GM12892 (cell line): ENCODE measurements at regions not wholly inside any gene's neighbourhood (a gene's known extent, or its start where the extent isn't known, plus 50 kb on each side); places are given as distances from the start of the nearest gene placed in this dataset.

Experiments
- POLR2A ChIP-seq: IDR thresholded peaks from 2 replicates; pipeline ENCODE4 v1.6.1; 2011; ENCODE audit warnings: low read depth, low read length, control low read depth
- POLR2AphosphoS5 ChIP-seq: IDR thresholded peaks from 2 replicates; pipeline ENCODE4 v1.6.1; 2011; ENCODE audit warnings: low read depth, low read length, control low read depth
- TAF1 ChIP-seq: IDR thresholded peaks from 2 replicates; pipeline ENCODE4 v1.6.1; 2011; ENCODE audit warnings: low read depth, mild to moderate bottlenecking, control low read depth, low read length, borderline replicate concordance

DNA sequence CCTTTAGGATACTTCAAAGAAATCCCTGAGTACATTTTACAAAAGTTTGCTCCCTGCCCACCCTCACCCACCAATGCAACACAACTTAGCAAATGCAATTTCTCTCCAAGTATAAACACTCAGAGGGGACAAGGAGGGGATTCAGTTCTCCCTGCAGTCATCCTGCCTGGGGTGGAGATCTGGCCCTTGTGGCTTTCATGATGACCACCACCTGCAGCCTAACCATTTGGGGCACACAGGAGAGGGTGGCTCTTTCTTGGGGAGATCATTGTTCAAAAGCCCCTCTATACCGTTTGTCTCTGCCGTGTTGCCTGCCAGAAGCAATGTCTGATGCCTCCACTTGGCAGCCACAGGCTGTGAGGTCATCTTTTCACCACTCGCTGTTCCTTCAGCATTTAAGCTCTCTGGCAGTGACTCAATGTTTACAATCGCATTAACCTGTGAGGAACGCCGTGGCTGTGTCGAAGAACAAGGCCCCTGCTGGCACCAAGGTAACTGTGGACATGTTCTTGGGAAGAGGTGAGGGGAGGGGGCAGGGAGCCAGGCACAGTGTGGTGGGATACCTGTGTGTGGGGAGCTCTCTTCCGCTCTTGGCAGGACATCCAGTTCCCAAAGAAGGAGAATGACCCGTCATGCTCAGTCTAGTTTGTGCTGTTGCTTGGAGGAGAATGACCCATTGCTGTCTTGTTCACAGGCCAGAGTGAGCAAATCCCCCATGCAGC, 103.9 kb upstream of the DUSP10 start:
- TF ChIP-seq TAF1 (no peak), POLR2AphosphoS5 (no peak), POLR2A (no peak)
